ENCODE measurements at regions not wholly inside any gene's neighbourhood (a gene's known extent, or its start where the extent isn't known, plus 50 kb on each side); places are given as distances from the start of the nearest gene placed in this dataset.

DNA sequence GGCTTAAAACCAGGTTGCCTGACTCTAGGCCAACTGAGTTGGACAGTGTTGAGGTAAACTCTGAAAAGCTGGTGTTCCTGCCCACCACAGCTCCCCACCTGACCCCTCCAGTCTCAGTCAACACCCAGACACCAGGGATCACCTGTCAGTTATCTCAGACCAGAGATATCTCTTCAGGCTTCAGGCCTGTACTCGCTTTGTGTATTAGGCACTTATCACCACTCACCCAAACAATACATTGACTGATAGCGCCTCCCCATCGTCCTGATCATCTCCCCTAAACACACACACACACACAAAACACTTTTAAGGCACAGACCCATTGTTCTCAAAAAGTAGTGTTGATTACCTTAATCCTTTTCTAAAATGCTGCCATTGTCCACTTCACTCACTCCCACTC is 111.5 kb downstream of the PLCE1 start (continued):
- TF ChIP-seq, protein P1, sequence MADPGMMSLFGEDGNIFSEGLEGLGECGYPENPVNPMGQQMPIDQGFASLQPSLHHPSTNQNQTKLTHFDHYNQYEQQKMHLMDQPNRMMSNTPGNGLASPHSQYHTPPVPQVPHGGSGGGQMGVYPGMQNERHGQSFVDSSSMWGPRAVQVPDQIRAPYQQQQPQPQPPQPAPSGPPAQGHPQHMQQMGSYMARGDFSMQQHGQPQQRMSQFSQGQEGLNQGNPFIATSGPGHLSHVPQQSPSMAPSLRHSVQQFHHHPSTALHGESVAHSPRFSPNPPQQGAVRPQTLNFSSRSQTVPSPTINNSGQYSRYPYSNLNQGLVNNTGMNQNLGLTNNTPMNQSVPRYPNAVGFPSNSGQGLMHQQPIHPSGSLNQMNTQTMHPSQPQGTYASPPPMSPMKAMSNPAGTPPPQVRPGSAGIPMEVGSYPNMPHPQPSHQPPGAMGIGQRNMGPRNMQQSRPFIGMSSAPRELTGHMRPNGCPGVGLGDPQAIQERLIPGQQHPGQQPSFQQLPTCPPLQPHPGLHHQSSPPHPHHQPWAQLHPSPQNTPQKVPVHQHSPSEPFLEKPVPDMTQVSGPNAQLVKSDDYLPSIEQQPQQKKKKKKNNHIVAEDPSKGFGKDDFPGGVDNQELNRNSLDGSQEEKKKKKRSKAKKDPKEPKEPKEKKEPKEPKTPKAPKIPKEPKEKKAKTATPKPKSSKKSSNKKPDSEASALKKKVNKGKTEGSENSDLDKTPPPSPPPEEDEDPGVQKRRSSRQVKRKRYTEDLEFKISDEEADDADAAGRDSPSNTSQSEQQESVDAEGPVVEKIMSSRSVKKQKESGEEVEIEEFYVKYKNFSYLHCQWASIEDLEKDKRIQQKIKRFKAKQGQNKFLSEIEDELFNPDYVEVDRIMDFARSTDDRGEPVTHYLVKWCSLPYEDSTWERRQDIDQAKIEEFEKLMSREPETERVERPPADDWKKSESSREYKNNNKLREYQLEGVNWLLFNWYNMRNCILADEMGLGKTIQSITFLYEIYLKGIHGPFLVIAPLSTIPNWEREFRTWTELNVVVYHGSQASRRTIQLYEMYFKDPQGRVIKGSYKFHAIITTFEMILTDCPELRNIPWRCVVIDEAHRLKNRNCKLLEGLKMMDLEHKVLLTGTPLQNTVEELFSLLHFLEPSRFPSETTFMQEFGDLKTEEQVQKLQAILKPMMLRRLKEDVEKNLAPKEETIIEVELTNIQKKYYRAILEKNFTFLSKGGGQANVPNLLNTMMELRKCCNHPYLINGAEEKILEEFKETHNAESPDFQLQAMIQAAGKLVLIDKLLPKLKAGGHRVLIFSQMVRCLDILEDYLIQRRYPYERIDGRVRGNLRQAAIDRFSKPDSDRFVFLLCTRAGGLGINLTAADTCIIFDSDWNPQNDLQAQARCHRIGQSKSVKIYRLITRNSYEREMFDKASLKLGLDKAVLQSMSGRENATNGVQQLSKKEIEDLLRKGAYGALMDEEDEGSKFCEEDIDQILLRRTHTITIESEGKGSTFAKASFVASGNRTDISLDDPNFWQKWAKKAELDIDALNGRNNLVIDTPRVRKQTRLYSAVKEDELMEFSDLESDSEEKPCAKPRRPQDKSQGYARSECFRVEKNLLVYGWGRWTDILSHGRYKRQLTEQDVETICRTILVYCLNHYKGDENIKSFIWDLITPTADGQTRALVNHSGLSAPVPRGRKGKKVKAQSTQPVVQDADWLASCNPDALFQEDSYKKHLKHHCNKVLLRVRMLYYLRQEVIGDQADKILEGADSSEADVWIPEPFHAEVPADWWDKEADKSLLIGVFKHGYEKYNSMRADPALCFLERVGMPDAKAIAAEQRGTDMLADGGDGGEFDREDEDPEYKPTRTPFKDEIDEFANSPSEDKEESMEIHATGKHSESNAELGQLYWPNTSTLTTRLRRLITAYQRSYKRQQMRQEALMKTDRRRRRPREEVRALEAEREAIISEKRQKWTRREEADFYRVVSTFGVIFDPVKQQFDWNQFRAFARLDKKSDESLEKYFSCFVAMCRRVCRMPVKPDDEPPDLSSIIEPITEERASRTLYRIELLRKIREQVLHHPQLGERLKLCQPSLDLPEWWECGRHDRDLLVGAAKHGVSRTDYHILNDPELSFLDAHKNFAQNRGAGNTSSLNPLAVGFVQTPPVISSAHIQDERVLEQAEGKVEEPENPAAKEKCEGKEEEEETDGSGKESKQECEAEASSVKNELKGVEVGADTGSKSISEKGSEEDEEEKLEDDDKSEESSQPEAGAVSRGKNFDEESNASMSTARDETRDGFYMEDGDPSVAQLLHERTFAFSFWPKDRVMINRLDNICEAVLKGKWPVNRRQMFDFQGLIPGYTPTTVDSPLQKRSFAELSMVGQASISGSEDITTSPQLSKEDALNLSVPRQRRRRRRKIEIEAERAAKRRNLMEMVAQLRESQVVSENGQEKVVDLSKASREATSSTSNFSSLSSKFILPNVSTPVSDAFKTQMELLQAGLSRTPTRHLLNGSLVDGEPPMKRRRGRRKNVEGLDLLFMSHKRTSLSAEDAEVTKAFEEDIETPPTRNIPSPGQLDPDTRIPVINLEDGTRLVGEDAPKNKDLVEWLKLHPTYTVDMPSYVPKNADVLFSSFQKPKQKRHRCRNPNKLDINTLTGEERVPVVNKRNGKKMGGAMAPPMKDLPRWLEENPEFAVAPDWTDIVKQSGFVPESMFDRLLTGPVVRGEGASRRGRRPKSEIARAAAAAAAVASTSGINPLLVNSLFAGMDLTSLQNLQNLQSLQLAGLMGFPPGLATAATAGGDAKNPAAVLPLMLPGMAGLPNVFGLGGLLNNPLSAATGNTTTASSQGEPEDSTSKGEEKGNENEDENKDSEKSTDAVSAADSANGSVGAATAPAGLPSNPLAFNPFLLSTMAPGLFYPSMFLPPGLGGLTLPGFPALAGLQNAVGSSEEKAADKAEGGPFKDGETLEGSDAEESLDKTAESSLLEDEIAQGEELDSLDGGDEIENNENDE (IDR thresholded peaks at IDR 0.05; ENCODE audit: insufficient replicate concordance, low read length), result no peak
- TF ChIP-seq NANOG (IDR thresholded peaks at IDR 0.05; ENCODE audit: insufficient read depth, low read depth, low read length, poor library complexity, severe bottlenecking) (no peak), JUN (IDR thresholded peaks at IDR 0.05; ENCODE audit: low read depth, low read length) (no peak), TCF12 (IDR thresholded peaks at IDR 0.05; ENCODE audit: low read depth, low read length) (no peak), SAP30 (IDR thresholded peaks at IDR 0.05; ENCODE audit: insufficient read depth, insufficient replicate concordance, low read length) (no peak), TEAD4 (IDR thresholded peaks at IDR 0.05; ENCODE audit: low read depth, low read length) (no peak), SRF (IDR thresholded peaks at IDR 0.05; ENCODE audit: low read depth, low read length) (no peak), BACH1 (IDR thresholded peaks at IDR 0.05; ENCODE audit: low read length) (no peak), EP300 (IDR thresholded peaks at IDR 0.05; ENCODE audit: borderline replicate concordance in 1 of 2, low read depth in 2 of 2, low read length in 2 of 2) (no peak)
- TF ChIP-seq, protein P2, sequence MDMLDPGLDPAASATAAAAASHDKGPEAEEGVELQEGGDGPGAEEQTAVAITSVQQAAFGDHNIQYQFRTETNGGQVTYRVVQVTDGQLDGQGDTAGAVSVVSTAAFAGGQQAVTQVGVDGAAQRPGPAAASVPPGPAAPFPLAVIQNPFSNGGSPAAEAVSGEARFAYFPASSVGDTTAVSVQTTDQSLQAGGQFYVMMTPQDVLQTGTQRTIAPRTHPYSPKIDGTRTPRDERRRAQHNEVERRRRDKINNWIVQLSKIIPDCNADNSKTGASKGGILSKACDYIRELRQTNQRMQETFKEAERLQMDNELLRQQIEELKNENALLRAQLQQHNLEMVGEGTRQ (IDR thresholded peaks at IDR 0.05; ENCODE audit: low read length), result no peak

Measured in H1 (cell line).